Smooth muscle cell of the brain vasculature (primary cell): ENCODE measurements at regions not wholly inside any gene's neighbourhood (a gene's known extent, or its start where the extent isn't known, plus 50 kb on each side); places are given as distances from the start of the nearest gene placed in this dataset.

ENCODE experiments used
- DNase-seq: peaks from one replicate; pipeline ENCODE4 v3.0.0-alpha.2; 2012; ENCODE audit warnings: low read depth, low spot score

- DNase-seq: no peak
These were observed 1234.8 kb downstream of the MRPL39 start for GRCh38 chr21:24372506-24372905.

GRCh38 chr21:24369746-24370145 is 1237.5 kb downstream of the MRPL39 start:
- no peak for DNase-seq

GRCh38 chr21:24369278-24369677 is 1238.0 kb downstream of the MRPL39 start:
- no peak for DNase-seq

- DNase-seq: no peak
These were observed 1239.3 kb downstream of the MRPL39 start for GRCh38 chr21:24367936-24368335.

GRCh38 chr21:24353492-24353891 is 1253.8 kb downstream of the MRPL39 start:
- no peak for DNase-seq

GRCh38 chr21:24339406-24339805 is 1267.9 kb downstream of the MRPL39 start:
- DNase-seq: no peak

GRCh38 chr21:24336491-24336890 is 1270.8 kb downstream of the MRPL39 start:
- no peak for DNase-seq

GRCh38 chr21:24323536-24323935 is 1283.7 kb downstream of the MRPL39 start:
- no peak for DNase-seq

GRCh38 chr21:24316277-24316922 is 1290.9 kb downstream of the MRPL39 start:
- DNase-seq: no peak

- no peak for DNase-seq
These were observed 1296.5 kb downstream of the MRPL39 start for GRCh38 chr21:24310788-24311187.

GRCh38 chr21:24308183-24308582 is 1299.1 kb downstream of the MRPL39 start:
- DNase-seq: no peak

GRCh38 chr21:24302400-24302799 is 1304.9 kb downstream of the MRPL39 start:
- DNase-seq: no peak

- DNase-seq: no peak
These were observed 1309.2 kb downstream of the MRPL39 start for GRCh38 chr21:24298040-24298439.

- DNase-seq: no peak
These were observed 1313.1 kb downstream of the MRPL39 start for GRCh38 chr21:24294171-24294570.

- no peak for DNase-seq
These were observed 1317.0 kb downstream of the MRPL39 start for GRCh38 chr21:24290151-24290833.

GRCh38 chr21:24289539-24289938 is 1317.7 kb downstream of the MRPL39 start:
- no peak for DNase-seq

- no peak for DNase-seq
These were observed 1326.7 kb downstream of the MRPL39 start for GRCh38 chr21:24280596-24280995.

GRCh38 chr21:24278711-24279110 is 1328.6 kb downstream of the MRPL39 start:
- no peak for DNase-seq

GRCh38 chr21:24276204-24276603 is 1331.1 kb downstream of the MRPL39 start:
- no peak for DNase-seq

GRCh38 chr21:24275616-24276015 is 1331.7 kb downstream of the MRPL39 start:
- DNase-seq: no peak

- no peak for DNase-seq
These were observed 1334.8 kb downstream of the MRPL39 start for GRCh38 chr21:24272521-24272938.

- DNase-seq: no peak
These were observed 1341.3 kb downstream of the MRPL39 start for GRCh38 chr21:24265987-24266386.

GRCh38 chr21:24260751-24261150 is 1346.5 kb downstream of the MRPL39 start:
- DNase-seq: no peak
